IMR-90 (cell line): ENCODE measurements at regions not wholly inside any gene's neighbourhood (a gene's known extent, or its start where the extent isn't known, plus 50 kb on each side); places are given as distances from the start of the nearest gene placed in this dataset.

Experiments
- ATAC-seq: fragments of 200-7000 bp; cut with Tn5 transposase; 2 replicates; pipeline ENCODE4 v1.9.1; 2020; ENCODE audit warnings: low read depth, mild to moderate bottlenecking, moderate library complexity
- BruUV-seq: library from RNA; stranded (reverse); fragments of 400-500 nt; replicated peaks from 2 replicates; lab custom pipeline; 2021; lab: Mats Ljungman, UMichigan
- CTCF ChIA-PET: fragments of 300-600 bp; formaldehyde crosslinking; extraction: SDS; loops from one replicate; lab custom pipeline; 2021; ENCODE audit warnings: antibody characterized with exemption; lab: Yijun Ruan, JAX
- POLR2A ChIA-PET: fragments of 300-600 bp; sonication (Branson Sonifier 250); formaldehyde crosslinking; loops from one replicate; lab custom pipeline; 2022; ENCODE audit warnings: antibody characterized with exemption; ENCODE audit not compliant: unreplicated experiment; lab: Charles Lee
- DNase-seq: peaks from one replicate; pipeline ENCODE4 v3.0.0; 2013
- H2AFZ ChIP-seq: replicated peaks from 2 replicates; pipeline ENCODE3; 2013; ENCODE audit warnings: low read length, mild to moderate bottlenecking; ENCODE audit not compliant: poor library complexity
- H2AK5ac ChIP-seq: 2 replicates; pipeline ENCODE4 v1.6.1; 2013; ENCODE audit warnings: low read depth, low read length, inconsistent platforms
- H2AK9ac ChIP-seq: replicated peaks from 2 replicates; pipeline ENCODE3; 2013; ENCODE audit warnings: mild to moderate bottlenecking, low read depth, low read length, moderate library complexity; ENCODE audit not compliant: poor library complexity
- H2BK120ac ChIP-seq: 2 replicates; pipeline ENCODE4 v1.6.1; 2013; ENCODE audit warnings: low read depth, low read length, inconsistent platforms
- H2BK15ac ChIP-seq: 3 replicates; pipeline ENCODE4 v1.6.1; 2013; ENCODE audit warnings: low read depth, low read length, inconsistent platforms
- H2BK20ac ChIP-seq: 2 replicates; pipeline ENCODE4 v1.6.1; 2013; ENCODE audit warnings: low read depth, mild to moderate bottlenecking, inconsistent platforms, low read length, moderate library complexity
- H2BK5ac ChIP-seq: 2 replicates; pipeline ENCODE4 v1.6.1; 2013; ENCODE audit warnings: mild to moderate bottlenecking, low read depth, low read length, inconsistent platforms; ENCODE audit not compliant: poor library complexity, severe bottlenecking
- H3K14ac ChIP-seq: replicated peaks from 2 replicates; pipeline ENCODE4 v1.6.1; 2013; ENCODE audit warnings: low read depth, low read length, inconsistent platforms
- H3K18ac ChIP-seq: 2 replicates; pipeline ENCODE4 v1.6.1; 2013; ENCODE audit warnings: low read depth, low read length, control low read depth
- H3K23ac ChIP-seq: 2 replicates; pipeline ENCODE4 v1.6.1; 2013; ENCODE audit warnings: low read depth, low read length, inconsistent platforms
- H3K27ac ChIP-seq: 2 replicates; pipeline ENCODE4 v1.5.1; 2013; ENCODE audit warnings: mild to moderate bottlenecking, control low read depth, low read length; ENCODE audit not compliant: insufficient read depth
- H3K27me3 ChIP-seq: 2 replicates; pipeline ENCODE4 v1.6.1; 2013; ENCODE audit warnings: low read length; ENCODE audit not compliant: control insufficient read depth, insufficient read depth
- H3K36me3 ChIP-seq: 2 replicates; pipeline ENCODE4 v1.6.1; 2013; ENCODE audit warnings: low read length, mixed read lengths; ENCODE audit not compliant: control insufficient read depth, insufficient read depth
- H3K4ac ChIP-seq: 2 replicates; pipeline ENCODE4 v1.6.1; 2013; ENCODE audit warnings: low read depth, low read length, inconsistent platforms
- H3K4me1 ChIP-seq: 2 replicates; pipeline ENCODE4 v1.6.1; 2013; ENCODE audit warnings: low read length, mixed read lengths; ENCODE audit not compliant: control insufficient read depth, insufficient read depth
- H3K4me2 ChIP-seq: 2 replicates; pipeline ENCODE4 v1.6.1; 2013; ENCODE audit warnings: low read depth, mild to moderate bottlenecking, control low read depth, low read length, moderate library complexity
- H3K4me3 ChIP-seq: 2 replicates; pipeline ENCODE4 v1.5.1; 2013; ENCODE audit warnings: low read depth, mild to moderate bottlenecking, control low read depth, low read length, moderate library complexity; ENCODE audit not compliant: insufficient read depth
- H3K56ac ChIP-seq: 2 replicates; pipeline ENCODE4 v1.6.1; 2013; ENCODE audit warnings: low read length, inconsistent platforms; ENCODE audit not compliant: insufficient read depth; ENCODE audit errors: extremely low read depth
- H3K79me1 ChIP-seq, 2 experiments: 2 replicates each; pipeline ENCODE4 v1.6.1; 2013; ENCODE audit warnings: low read length in 2 of 2, inconsistent platforms in 1 of 2, low read depth in 1 of 2
- H3K9ac ChIP-seq: 2 replicates; pipeline ENCODE4 v1.6.1; 2013; ENCODE audit warnings: low read depth, low read length, control low read depth
- H3K9me1 ChIP-seq: 2 replicates; pipeline ENCODE4 v1.6.1; 2013; ENCODE audit warnings: low read length, inconsistent platforms; ENCODE audit not compliant: insufficient read depth
- H3K9me3 ChIP-seq: 2 replicates; pipeline ENCODE4 v1.6.1; 2013; ENCODE audit warnings: low read length; ENCODE audit not compliant: control insufficient read depth, insufficient read depth
- H4K20me1 ChIP-seq: 2 replicates; pipeline ENCODE4 v1.6.1; 2013; ENCODE audit warnings: low read length, inconsistent platforms; ENCODE audit not compliant: insufficient read depth
- H4K5ac ChIP-seq: 2 replicates; pipeline ENCODE4 v1.6.1; 2013; ENCODE audit warnings: mild to moderate bottlenecking, low read depth, low read length, control low read depth
- H4K8ac ChIP-seq, 2 experiments: 2 replicates each; pipeline ENCODE4 v1.6.1; 2013; ENCODE audit warnings: low read depth in 2 of 2, low read length in 2 of 2, control low read depth in 1 of 2, inconsistent platforms in 1 of 2
- H4K91ac ChIP-seq: 2 replicates; pipeline ENCODE4 v1.6.1; 2013; ENCODE audit warnings: low read depth, low read length, inconsistent platforms; ENCODE audit not compliant: insufficient read depth
- BHLHE40 ChIP-seq: fragments of 150-350 bp; IDR thresholded peaks from 2 replicates; pipeline ENCODE4 v1.6.1; 2016; ENCODE audit warnings: mild to moderate bottlenecking, low read depth, low read length
- CEBPB ChIP-seq: IDR thresholded peaks from 2 replicates; pipeline ENCODE4 v1.6.1; 2012; ENCODE audit warnings: low read depth, low read length, improper control_type of control experiment
- CHD1 ChIP-seq: IDR thresholded peaks from 2 replicates; pipeline ENCODE4 v1.6.1; 2012; ENCODE audit warnings: low read depth, low read length, improper control_type of control experiment
- ELK1 ChIP-seq: fragments of 150-350 bp; IDR thresholded peaks from 2 replicates; pipeline ENCODE4 v1.6.1; 2016; ENCODE audit warnings: low read depth, mild to moderate bottlenecking, low read length, moderate library complexity, borderline replicate concordance
- FOS ChIP-seq: fragments of 150-350 bp; IDR thresholded peaks from 2 replicates; pipeline ENCODE4 v1.6.1; 2016; ENCODE audit warnings: low read depth, low read length
- MAFK ChIP-seq: IDR thresholded peaks from 2 replicates; pipeline ENCODE4 v1.6.1; 2012; ENCODE audit warnings: low read depth, low read length, improper control_type of control experiment
- MAZ ChIP-seq: IDR thresholded peaks from 2 replicates; pipeline ENCODE4 v1.6.1; 2012; ENCODE audit warnings: low read depth, mild to moderate bottlenecking, low read length, improper control_type of control experiment, moderate library complexity, borderline replicate concordance
- MXI1 ChIP-seq: IDR thresholded peaks from 2 replicates; pipeline ENCODE4 v1.6.1; 2012; ENCODE audit warnings: low read depth, mild to moderate bottlenecking, low read length, moderate library complexity, borderline replicate concordance
- NFE2L2 ChIP-seq: fragments of 150-350 bp; IDR thresholded peaks from 2 replicates; pipeline ENCODE4 v1.6.1; 2016; ENCODE audit warnings: low read depth, mild to moderate bottlenecking, low read length
- POLR2A ChIP-seq: IDR thresholded peaks from 2 replicates; pipeline ENCODE4 v1.6.1; 2012; ENCODE audit warnings: mild to moderate bottlenecking, low read depth, low read length
- RAD21 ChIP-seq: IDR thresholded peaks from 2 replicates; pipeline ENCODE4 v1.6.1; 2012; ENCODE audit warnings: low read length, improper control_type of control experiment
- RCOR1 ChIP-seq: IDR thresholded peaks from 2 replicates; pipeline ENCODE4 v1.6.1; 2012; ENCODE audit warnings: mild to moderate bottlenecking, low read length, improper control_type of control experiment; ENCODE audit not compliant: insufficient replicate concordance
- RFX5 ChIP-seq: IDR thresholded peaks from 2 replicates; pipeline ENCODE4 v1.8.0; 2012; ENCODE audit warnings: low read depth, mild to moderate bottlenecking, low read length, moderate library complexity
- SMC3 ChIP-seq: fragments of 150-350 bp; IDR thresholded peaks from 2 replicates; pipeline ENCODE4 v1.6.1; 2016; ENCODE audit warnings: low read depth, mild to moderate bottlenecking, antibody characterized with exemption, low read length, moderate library complexity
- WGBS, 2 experiments: methylation state at CpG; one replicate each; pipeline versions ENCODE4 v1.1.5 to v1.1.7; 2013; ENCODE audit warnings: missing lambda C conversion rate in 2 of 2; ENCODE audit not compliant: insufficient read length in 1 of 2; ENCODE audit errors: extremely low coverage in 2 of 2; 5-methylcytosine and 5-hydroxymethylcytosine counted together
- dilution Hi-C: fragments of 300-500 bp; cut with HindIII; formaldehyde crosslinking; loops from one replicate; pipeline ENCODE4 v1.14.3; 2018; ENCODE audit warnings: low sequenced_read_pairs; ENCODE audit not compliant: unreplicated experiment
- in situ Hi-C: fragments of 300-500 bp; cut with MboI; formaldehyde crosslinking; loops from 3 replicates; pipeline ENCODE4 v1.14.3; 2019; ENCODE audit warnings: low sequenced_read_pairs, inconsistent platforms, mixed read lengths
- intact Hi-C: fragments of 100-400 bp; cut with micrococcal nuclease; formaldehyde crosslinking; loops from 2 replicates; pipeline ENCODE4 v1.10.0; 2022
- TF ChIP-seq, protein P1 (sequence below): fragments of 150-350 bp; IDR thresholded peaks from 2 replicates; pipeline ENCODE4 v1.6.1; 2017; ENCODE audit warnings: mild to moderate bottlenecking, antibody characterized with exemption, low read length, low read depth
- TF ChIP-seq, protein P2 (sequence below): conservative IDR thresholded peaks from 2 replicates; pipeline ENCODE4 v1.5.1; 2012; ENCODE audit warnings: mild to moderate bottlenecking, low read depth, low read length, improper control_type of control experiment

- Histone ChIP-seq H3K18ac (no peak overlapping the region), H3K23ac (no peak overlapping the region), H2AK9ac (no peak overlapping the region), H4K20me1 (no peaks in the 10 kb centered on the region), H3K14ac (no peak overlapping the region), H2BK5ac (no peak overlapping the region), H4K91ac (no peak overlapping the region), H3K56ac (no peak overlapping the region), H3K9me1 (no peaks in the 10 kb centered on the region), H2AK5ac (no peak overlapping the region), H3K4ac (no peak overlapping the region), H3K27me3 (peaks cover 14% of the 10 kb centered on the region), H3K36me3 (no peaks in the 10 kb centered on the region), H4K8ac (no peak overlapping the region), H2BK20ac (no peak overlapping the region), H2BK15ac (no peak overlapping the region), H2AFZ (no peak overlapping the region), H3K4me2 (no peak overlapping the region), H3K4me1 (peaks cover 3% of the 10 kb centered on the region), H2BK120ac (no peak overlapping the region), H4K5ac (no peak overlapping the region), H3K79me1 (no peaks in the 10 kb centered on the region), H3K27ac (no peak overlapping the region), H3K4me3 (no peak overlapping the region), H3K9ac (no peak overlapping the region), H3K9me3 (no peaks in the 10 kb centered on the region)
- in situ Hi-C loops = no loop called here
- intact Hi-C loops = no loop called here
- ATAC-seq (no peak), DNase-seq (no peak)
- ChIA-PET POLR2A (interaction anchor here (0.7 kb wide), 1 partner anchor 627 kb away, joined by 9 read pairs; no protein-coding TSS in a partner anchor), CTCF (no interaction called here)
- TF ChIP-seq FOS = no peak
- no peak for TF ChIP-seq MAZ
- no peak for TF ChIP-seq MXI1
- TF ChIP-seq CHD1 = no peak
- no peak for TF ChIP-seq CEBPB
- no peak for TF ChIP-seq BHLHE40
- no peak for TF ChIP-seq ELK1
- TF ChIP-seq RAD21 = no peak
- TF ChIP-seq, protein P1, sequence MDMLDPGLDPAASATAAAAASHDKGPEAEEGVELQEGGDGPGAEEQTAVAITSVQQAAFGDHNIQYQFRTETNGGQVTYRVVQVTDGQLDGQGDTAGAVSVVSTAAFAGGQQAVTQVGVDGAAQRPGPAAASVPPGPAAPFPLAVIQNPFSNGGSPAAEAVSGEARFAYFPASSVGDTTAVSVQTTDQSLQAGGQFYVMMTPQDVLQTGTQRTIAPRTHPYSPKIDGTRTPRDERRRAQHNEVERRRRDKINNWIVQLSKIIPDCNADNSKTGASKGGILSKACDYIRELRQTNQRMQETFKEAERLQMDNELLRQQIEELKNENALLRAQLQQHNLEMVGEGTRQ = no peak
- TF ChIP-seq POLR2A = no peak
- TF ChIP-seq NFE2L2 = no peak
- TF ChIP-seq RFX5 = no peak
- TF ChIP-seq, protein P2, sequence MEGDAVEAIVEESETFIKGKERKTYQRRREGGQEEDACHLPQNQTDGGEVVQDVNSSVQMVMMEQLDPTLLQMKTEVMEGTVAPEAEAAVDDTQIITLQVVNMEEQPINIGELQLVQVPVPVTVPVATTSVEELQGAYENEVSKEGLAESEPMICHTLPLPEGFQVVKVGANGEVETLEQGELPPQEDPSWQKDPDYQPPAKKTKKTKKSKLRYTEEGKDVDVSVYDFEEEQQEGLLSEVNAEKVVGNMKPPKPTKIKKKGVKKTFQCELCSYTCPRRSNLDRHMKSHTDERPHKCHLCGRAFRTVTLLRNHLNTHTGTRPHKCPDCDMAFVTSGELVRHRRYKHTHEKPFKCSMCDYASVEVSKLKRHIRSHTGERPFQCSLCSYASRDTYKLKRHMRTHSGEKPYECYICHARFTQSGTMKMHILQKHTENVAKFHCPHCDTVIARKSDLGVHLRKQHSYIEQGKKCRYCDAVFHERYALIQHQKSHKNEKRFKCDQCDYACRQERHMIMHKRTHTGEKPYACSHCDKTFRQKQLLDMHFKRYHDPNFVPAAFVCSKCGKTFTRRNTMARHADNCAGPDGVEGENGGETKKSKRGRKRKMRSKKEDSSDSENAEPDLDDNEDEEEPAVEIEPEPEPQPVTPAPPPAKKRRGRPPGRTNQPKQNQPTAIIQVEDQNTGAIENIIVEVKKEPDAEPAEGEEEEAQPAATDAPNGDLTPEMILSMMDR = no peak
- TF ChIP-seq SMC3 = no peak
- TF ChIP-seq RCOR1 = no peak
- no peak for TF ChIP-seq MAFK
- no TSS peak for BruUV-seq
- WGBS, 2 experiments = no CpG with 5 or more reads among the region's 3 CpGs
- dilution Hi-C loops = no loop called here
Measured at GRCh38 chr3:194062830-194063229, 73.1 kb upstream of the HES1 start.
